Astrocyte (in vitro differentiated cells and primary cell): ENCODE measurements at regions not wholly inside any gene's neighbourhood (a gene's known extent, or its start where the extent isn't known, plus 50 kb on each side); places are given as distances from the start of the nearest gene placed in this dataset.

ENCODE experiments used
- DNase-seq: peaks from one replicate; pipeline ENCODE4 v3.0.0-alpha.2; 2010; ENCODE audit warnings: low read depth
- FAIRE-seq: peaks from 2 replicates; lab custom pipeline; 2011; peaks lifted over from hg19 to GRCh38; lab: Jason Lieb, UNC
- H2AFZ ChIP-seq: 2 replicates; pipeline ENCODE4 v1.6.0; 2012; ENCODE audit warnings: low read depth, low read length, inconsistent platforms
- H3K27ac ChIP-seq: 2 replicates; pipeline ENCODE4 v1.5.1; 2011; ENCODE audit warnings: low read depth, low read length, inconsistent platforms
- H3K27me3 ChIP-seq: 2 replicates; pipeline ENCODE4 v1.6.0; 2011; ENCODE audit warnings: low read length, inconsistent platforms; ENCODE audit not compliant: insufficient read depth
- H3K36me3 ChIP-seq: 2 replicates; pipeline ENCODE4 v1.5.1; 2011; ENCODE audit warnings: low read length, inconsistent platforms; ENCODE audit not compliant: insufficient read depth
- H3K4me1 ChIP-seq: 2 replicates; pipeline ENCODE4 v1.5.1; 2011; ENCODE audit warnings: low read length, inconsistent platforms; ENCODE audit not compliant: insufficient read depth
- H3K4me2 ChIP-seq: 2 replicates; pipeline ENCODE4 v1.6.0; 2012; ENCODE audit warnings: low read length, inconsistent platforms
- H3K4me3 ChIP-seq: 2 replicates; pipeline ENCODE4 v1.5.1; 2011; ENCODE audit warnings: low read depth, mild to moderate bottlenecking, low read length, inconsistent platforms; ENCODE audit not compliant: insufficient read depth
- H3K79me2 ChIP-seq: 2 replicates; pipeline ENCODE4 v1.6.0; 2012; ENCODE audit warnings: mild to moderate bottlenecking, low read length, inconsistent platforms; ENCODE audit not compliant: insufficient read depth
- H3K9ac ChIP-seq: 2 replicates; pipeline ENCODE4 v1.6.0; 2012; ENCODE audit warnings: mild to moderate bottlenecking, low read length, inconsistent platforms
- H3K9me3 ChIP-seq: 2 replicates; pipeline ENCODE4 v1.5.1; 2012; ENCODE audit warnings: low read depth, mild to moderate bottlenecking, low read length, inconsistent platforms; ENCODE audit not compliant: insufficient read depth
- H4K20me1 ChIP-seq: 2 replicates; pipeline ENCODE4 v1.6.0; 2012; ENCODE audit warnings: low read length, inconsistent platforms; ENCODE audit not compliant: insufficient read depth
- H3K27ac Mint-ChIP-seq: one replicate; pipeline ENCODE4 v1.8.0; 2021; ENCODE audit warnings: mild to moderate bottlenecking, mixed read lengths; ENCODE audit not compliant: unreplicated experiment
- H3K27me3 Mint-ChIP-seq: one replicate; pipeline ENCODE4 v1.8.0; 2021; ENCODE audit warnings: low read depth, mixed read lengths; ENCODE audit not compliant: unreplicated experiment
- H3K36me3 Mint-ChIP-seq: one replicate; pipeline ENCODE4 v1.8.0; 2021; ENCODE audit warnings: low read depth, mixed read lengths; ENCODE audit not compliant: unreplicated experiment
- H3K4me1 Mint-ChIP-seq: one replicate; pipeline ENCODE4 v1.8.0; 2021; ENCODE audit warnings: low read depth, mixed read lengths; ENCODE audit not compliant: unreplicated experiment
- H3K4me3 Mint-ChIP-seq: one replicate; pipeline ENCODE4 v1.8.0; 2021; ENCODE audit warnings: mild to moderate bottlenecking, moderate library complexity, mixed read lengths; ENCODE audit not compliant: unreplicated experiment
- H3K9me3 Mint-ChIP-seq: one replicate; pipeline ENCODE4 v1.8.0; 2021; ENCODE audit warnings: mild to moderate bottlenecking, mixed read lengths; ENCODE audit not compliant: unreplicated experiment
- CTCF ChIP-seq: IDR thresholded peaks from 2 replicates; pipeline ENCODE4 v1.5.1; 2011; ENCODE audit warnings: low read depth, mild to moderate bottlenecking, inconsistent platforms, low read length, moderate library complexity; ENCODE audit not compliant: insufficient read depth
- EZH2 ChIP-seq: IDR thresholded peaks from 2 replicates; pipeline ENCODE4 v1.6.1; 2012; ENCODE audit warnings: mild to moderate bottlenecking, low read length, inconsistent platforms; ENCODE audit not compliant: insufficient read depth

DNA sequence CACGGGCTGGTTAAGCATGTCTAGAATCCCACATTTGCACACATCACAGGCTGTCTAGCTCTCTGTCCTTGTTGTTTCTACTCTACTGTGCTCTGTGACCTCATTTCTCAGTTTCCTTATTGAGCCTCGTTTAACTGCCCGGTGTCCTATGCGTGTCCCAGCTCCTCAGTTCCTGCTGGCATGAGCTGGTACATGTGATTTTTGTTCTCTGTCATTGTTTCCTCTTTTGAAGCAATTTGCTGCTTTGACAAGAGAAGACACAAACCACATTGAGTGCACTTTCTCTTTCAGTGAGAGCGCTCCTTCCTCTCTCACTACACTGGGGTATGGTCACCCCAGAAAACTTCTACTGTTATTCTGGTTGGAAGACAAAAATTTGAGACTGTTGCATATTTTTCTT, 563.5 kb downstream of the PDCD6IP start:
- Mint-ChIP-seq H3K27ac (no peak overlapping the region), H3K4me3 (no peak overlapping the region), H3K27me3 (no peaks in the 10 kb centered on the region), H3K36me3 (no peaks in the 10 kb centered on the region), H3K9me3 (peaks cover 2% of the 10 kb centered on the region), H3K4me1 (peaks cover 4% of the 10 kb centered on the region)
- Histone ChIP-seq H2AFZ (no peak overlapping the region), H3K9me3 (peaks cover 4% of the 10 kb centered on the region), H3K27me3 (no peaks in the 10 kb centered on the region), H3K4me2 (no peak overlapping the region), H3K4me3 (no peak overlapping the region), H3K4me1 (no peaks in the 10 kb centered on the region), H3K79me2 (no peaks in the 10 kb centered on the region), H3K36me3 (no peaks in the 10 kb centered on the region), H3K9ac (no peak overlapping the region), H4K20me1 (no peaks in the 10 kb centered on the region), H3K27ac (no peak overlapping the region)
- TF ChIP-seq CTCF, result no peak
- TF ChIP-seq EZH2, result no peak
- FAIRE-seq (no peak), DNase-seq (no peak)

DNA sequence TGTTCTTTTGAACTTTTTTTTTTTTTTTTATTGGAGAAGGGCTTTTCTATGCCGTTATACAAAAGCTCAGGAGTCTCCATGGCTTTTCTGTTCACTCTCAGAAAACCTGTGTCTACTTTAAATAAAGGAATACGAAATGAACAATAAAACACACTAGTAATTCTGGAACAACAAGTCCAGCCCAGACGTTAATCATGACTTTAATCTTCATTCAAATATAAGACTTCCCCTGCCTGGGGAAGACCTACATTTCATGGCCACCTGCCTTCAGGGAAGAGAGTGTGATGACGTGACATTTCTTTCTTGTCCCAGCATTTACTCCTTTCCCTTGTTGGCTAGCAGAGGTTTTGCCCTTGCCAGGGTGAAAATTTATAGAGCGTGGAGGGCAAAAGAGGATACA, 564.5 kb downstream of the PDCD6IP start:
- TF ChIP-seq EZH2 (no peak), CTCF (no peak)
- Mint-ChIP-seq H3K36me3 (no peaks in the 10 kb centered on the region), H3K9me3 (peaks cover 2% of the 10 kb centered on the region), H3K27me3 (no peaks in the 10 kb centered on the region), H3K4me1 (peaks cover 4% of the 10 kb centered on the region), H3K4me3 (no peak overlapping the region), H3K27ac (no peak overlapping the region)
- Histone ChIP-seq H3K9me3 (peaks cover 4% of the 10 kb centered on the region), H3K79me2 (no peaks in the 10 kb centered on the region), H3K9ac (no peak overlapping the region), H3K36me3 (no peaks in the 10 kb centered on the region), H3K27me3 (no peaks in the 10 kb centered on the region), H3K4me1 (no peaks in the 10 kb centered on the region), H3K4me2 (no peak overlapping the region), H2AFZ (no peak overlapping the region), H3K4me3 (no peak overlapping the region), H4K20me1 (no peaks in the 10 kb centered on the region), H3K27ac (no peak overlapping the region)
- DNase-seq (no peak), FAIRE-seq (no peak)

DNA sequence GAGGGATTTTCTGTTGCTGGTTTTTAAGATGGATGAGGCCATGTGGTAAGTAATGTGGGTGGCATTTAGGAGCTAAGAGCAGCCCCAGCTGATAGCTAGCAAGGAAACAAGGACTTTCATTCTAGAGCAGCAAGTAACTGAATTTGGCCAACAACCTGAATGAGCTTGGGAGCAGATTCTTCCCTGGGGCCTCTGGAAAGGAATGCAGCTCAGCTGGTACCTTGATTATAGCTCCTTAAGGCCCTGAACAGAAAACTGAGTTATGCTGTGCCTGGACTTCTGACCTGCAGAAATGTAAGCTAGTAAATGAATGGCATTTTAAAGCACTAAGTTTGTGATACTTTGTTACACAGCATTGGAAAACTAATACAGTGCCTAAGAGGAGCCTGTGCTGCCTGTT, 565.5 kb downstream of the PDCD6IP start:
- TF ChIP-seq CTCF, result no peak
- TF ChIP-seq EZH2, result no peak
- no peak for FAIRE-seq
- Mint-ChIP-seq H3K4me1 (peaks cover 4% of the 10 kb centered on the region), H3K9me3 (peaks cover 2% of the 10 kb centered on the region), H3K36me3 (no peaks in the 10 kb centered on the region), H3K4me3 (no peak overlapping the region), H3K27ac (no peak overlapping the region), H3K27me3 (no peaks in the 10 kb centered on the region)
- H3K27ac ChIP-seq, result no peak overlapping the region
- no peak overlapping the region for H3K9ac ChIP-seq
- no peak for DNase-seq
- no peaks in the 10 kb centered on the region for H4K20me1 ChIP-seq
- no peak overlapping the region for H3K4me3 ChIP-seq
- H3K27me3 ChIP-seq, result no peaks in the 10 kb centered on the region
- H2AFZ ChIP-seq, result no peak overlapping the region
- H3K4me1 ChIP-seq, result no peaks in the 10 kb centered on the region
- H3K9me3 ChIP-seq, result peaks cover 4% of the 10 kb centered on the region
- no peak overlapping the region for H3K4me2 ChIP-seq
- H3K36me3 ChIP-seq, result no peaks in the 10 kb centered on the region
- H3K79me2 ChIP-seq, result no peaks in the 10 kb centered on the region
